ENCODE measurements at regions not wholly inside any gene's neighbourhood (a gene's known extent, or its start where the extent isn't known, plus 50 kb on each side); places are given as distances from the start of the nearest gene placed in this dataset.
"Not testable (repeated sequence)": the region's sequence is repeated elsewhere in the genome, so short reads cannot be mapped to it uniquely, and the experiment has no call there.

DNA sequence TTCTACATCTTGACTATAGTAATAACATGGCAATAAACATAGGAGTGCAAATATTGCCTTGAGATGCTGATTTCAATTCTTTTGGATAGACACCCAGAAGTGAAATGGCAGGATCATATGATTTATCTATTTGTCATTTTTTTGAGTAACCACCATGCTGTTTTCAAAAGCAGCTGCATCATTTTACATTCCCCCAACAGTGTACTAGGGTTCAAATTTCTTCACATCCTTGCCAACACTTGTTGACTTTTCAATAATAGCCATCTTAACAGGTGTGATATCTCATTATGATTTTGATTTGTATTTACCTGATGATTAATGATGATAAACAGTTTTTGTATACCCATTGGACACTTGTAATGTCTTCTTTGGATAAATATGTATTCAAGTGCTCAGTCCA, 90.8 kb downstream of the STRADB start:
- TF ChIP-seq SP1 (IDR thresholded peaks at IDR 0.05) (no peak), ELF4 (IDR thresholded peaks at IDR 0.05) (no peak), FOXM1 (IDR thresholded peaks at IDR 0.05; ENCODE audit: borderline replicate concordance) (no peak), FOXK2 (IDR thresholded peaks at IDR 0.05) (no peak), LEF1 (IDR thresholded peaks at IDR 0.05; ENCODE audit: borderline replicate concordance) (no peak), ZNF384 (IDR thresholded peaks at IDR 0.05) (no peak), FOXA1 (IDR thresholded peaks at IDR 0.05) (no peak), CTBP1 (IDR thresholded peaks at IDR 0.05; ENCODE audit: borderline replicate concordance) (no peak), TARDBP (IDR thresholded peaks at IDR 0.05) (no peak), BHLHE40 (IDR thresholded peaks at IDR 0.05; ENCODE audit: borderline replicate concordance) (no peak), NFRKB (IDR thresholded peaks at IDR 0.05) (no peak), ARNT (IDR thresholded peaks at IDR 0.05) (no peak), L3MBTL2 (conservative IDR thresholded peaks at IDR 0.05) (no peak), SUZ12 (IDR thresholded peaks at IDR 0.05) (no peak), HDGF (IDR thresholded peaks at IDR 0.05; ENCODE audit: borderline replicate concordance) (no peak)
- TF ChIP-seq, protein P1, sequence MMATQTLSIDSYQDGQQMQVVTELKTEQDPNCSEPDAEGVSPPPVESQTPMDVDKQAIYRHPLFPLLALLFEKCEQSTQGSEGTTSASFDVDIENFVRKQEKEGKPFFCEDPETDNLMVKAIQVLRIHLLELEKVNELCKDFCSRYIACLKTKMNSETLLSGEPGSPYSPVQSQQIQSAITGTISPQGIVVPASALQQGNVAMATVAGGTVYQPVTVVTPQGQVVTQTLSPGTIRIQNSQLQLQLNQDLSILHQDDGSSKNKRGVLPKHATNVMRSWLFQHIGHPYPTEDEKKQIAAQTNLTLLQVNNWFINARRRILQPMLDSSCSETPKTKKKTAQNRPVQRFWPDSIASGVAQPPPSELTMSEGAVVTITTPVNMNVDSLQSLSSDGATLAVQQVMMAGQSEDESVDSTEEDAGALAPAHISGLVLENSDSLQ (IDR thresholded peaks at IDR 0.05) = no peak
- ChIA-PET POLR2A (no interaction called here), CTCF (no interaction called here)
- DNase-seq (ENCODE audit: extremely low spot score) = no peak

- POLR2A ChIA-PET; DNase-seq (ENCODE audit: extremely low spot score): not testable (repeated sequence)
- CTCF ChIA-PET = interaction anchor here (1.1 kb wide), 1 partner anchor 8 kb away, joined by 3 read pairs; no protein-coding TSS in a partner anchor
Observed at GRCh38 chr2:201539271-201539670, 87.7 kb downstream of the STRADB start.

DNA sequence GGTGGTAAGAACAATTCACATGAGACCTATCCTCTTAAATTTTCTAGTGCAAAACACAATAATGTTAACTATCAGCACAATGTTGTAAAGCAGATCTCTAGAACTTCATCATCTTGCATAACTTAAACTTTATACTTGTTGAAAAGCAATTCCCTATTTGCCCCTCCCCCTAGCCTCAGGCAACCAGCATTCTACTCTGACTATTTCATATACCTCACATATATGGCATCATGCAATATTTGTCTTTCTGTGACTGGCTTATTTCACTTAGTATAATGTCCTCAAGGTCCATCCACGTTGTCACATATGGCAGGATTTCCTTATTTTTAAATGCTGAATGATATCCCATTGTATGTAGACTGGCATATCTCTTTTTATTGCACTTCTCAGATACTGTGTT, 86.5 kb downstream of the STRADB start:
- TF ChIP-seq BHLHE40 (IDR thresholded peaks at IDR 0.05; ENCODE audit: borderline replicate concordance) = no peak
- no peak for TF ChIP-seq LEF1 (IDR thresholded peaks at IDR 0.05; ENCODE audit: borderline replicate concordance)
- no peak for TF ChIP-seq SUZ12 (IDR thresholded peaks at IDR 0.05)
- no peak for TF ChIP-seq ELF4 (IDR thresholded peaks at IDR 0.05)
- no peak for TF ChIP-seq FOXA1 (IDR thresholded peaks at IDR 0.05)
- TF ChIP-seq CTBP1 (IDR thresholded peaks at IDR 0.05; ENCODE audit: borderline replicate concordance) = no peak
- no peak for TF ChIP-seq SP1 (IDR thresholded peaks at IDR 0.05)
- TF ChIP-seq ZNF384 (IDR thresholded peaks at IDR 0.05) = no peak
- no peak for TF ChIP-seq FOXK2 (IDR thresholded peaks at IDR 0.05)
- no peak for TF ChIP-seq FOXM1 (IDR thresholded peaks at IDR 0.05; ENCODE audit: borderline replicate concordance)
- no peak for TF ChIP-seq HDGF (IDR thresholded peaks at IDR 0.05; ENCODE audit: borderline replicate concordance)
- TF ChIP-seq, protein P1 (IDR thresholded peaks at IDR 0.05) = no peak
- TF ChIP-seq L3MBTL2 (conservative IDR thresholded peaks at IDR 0.05) = no peak
- no peak for TF ChIP-seq TARDBP (IDR thresholded peaks at IDR 0.05)
- TF ChIP-seq NFRKB (IDR thresholded peaks at IDR 0.05) = no peak
- TF ChIP-seq ARNT (IDR thresholded peaks at IDR 0.05) = no peak

GRCh38 chr2:201536754-201537153, 85.2 kb downstream of the STRADB start:
- TF ChIP-seq ARNT (IDR thresholded peaks at IDR 0.05) (no peak), ZNF384 (IDR thresholded peaks at IDR 0.05) (no peak), FOXA1 (IDR thresholded peaks at IDR 0.05) (no peak), CTBP1 (IDR thresholded peaks at IDR 0.05; ENCODE audit: borderline replicate concordance) (no peak)
- POLR2A ChIA-PET = no interaction called here
- DNase-seq (ENCODE audit: extremely low spot score) = no peak
- CTCF ChIA-PET = no interaction called here

More for the DNA sequence above, 86.5 kb downstream of the STRADB start:
- no peak for DNase-seq (ENCODE audit: extremely low spot score)
- ChIA-PET CTCF (no interaction called here), POLR2A (no interaction called here)

DNA sequence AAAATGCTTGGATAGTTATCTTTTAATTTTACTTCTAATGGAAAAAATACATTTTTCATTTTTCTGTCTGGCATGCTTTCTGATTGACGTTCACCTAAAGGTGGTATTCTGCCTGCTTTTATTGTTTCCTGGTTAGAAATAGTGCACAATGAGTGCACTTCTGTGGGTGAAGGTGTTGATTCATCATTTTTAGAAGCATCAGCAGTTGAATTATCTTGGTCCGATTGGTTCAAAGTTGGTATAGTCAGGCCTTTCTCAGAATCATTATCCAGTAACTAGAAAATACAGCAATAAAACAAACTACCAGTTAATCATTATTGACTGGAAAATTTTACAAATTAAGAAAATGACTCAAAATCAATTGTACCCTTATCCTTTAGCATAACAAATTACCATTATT, 84.5 kb downstream of the STRADB start:
- TF ChIP-seq, protein P1 (IDR thresholded peaks at IDR 0.05) = no peak
- TF ChIP-seq SP1 (IDR thresholded peaks at IDR 0.05) = no peak
- TF ChIP-seq TARDBP (IDR thresholded peaks at IDR 0.05) = no peak
- no peak for TF ChIP-seq BHLHE40 (IDR thresholded peaks at IDR 0.05; ENCODE audit: borderline replicate concordance)
- no peak for TF ChIP-seq ARNT (IDR thresholded peaks at IDR 0.05)
- no peak for TF ChIP-seq ELF4 (IDR thresholded peaks at IDR 0.05)
- TF ChIP-seq FOXK2 (IDR thresholded peaks at IDR 0.05) = no peak
- no peak for TF ChIP-seq LEF1 (IDR thresholded peaks at IDR 0.05; ENCODE audit: borderline replicate concordance)
- no peak for TF ChIP-seq NFRKB (IDR thresholded peaks at IDR 0.05)
- no peak for TF ChIP-seq SUZ12 (IDR thresholded peaks at IDR 0.05)
- no peak for TF ChIP-seq FOXA1 (IDR thresholded peaks at IDR 0.05)
- no peak for TF ChIP-seq HDGF (IDR thresholded peaks at IDR 0.05; ENCODE audit: borderline replicate concordance)
- TF ChIP-seq CTBP1 (IDR thresholded peaks at IDR 0.05; ENCODE audit: borderline replicate concordance) = no peak
- TF ChIP-seq ZNF384 (IDR thresholded peaks at IDR 0.05) = no peak
- TF ChIP-seq FOXM1 (IDR thresholded peaks at IDR 0.05; ENCODE audit: borderline replicate concordance) = no peak
- TF ChIP-seq L3MBTL2 (conservative IDR thresholded peaks at IDR 0.05) = no peak

GRCh38 chr2:201532686-201533304, 81.3 kb downstream of the STRADB start:
- CTCF ChIA-PET = no interaction called here
- TF ChIP-seq SUZ12 (IDR thresholded peaks at IDR 0.05) (no peak), TARDBP (IDR thresholded peaks at IDR 0.05) (no peak), FOXA1 (IDR thresholded peaks at IDR 0.05) (no peak), FOXK2 (IDR thresholded peaks at IDR 0.05) (no peak), ARNT (IDR thresholded peaks at IDR 0.05) (no peak), HDGF (IDR thresholded peaks at IDR 0.05; ENCODE audit: borderline replicate concordance) (no peak), BHLHE40 (IDR thresholded peaks at IDR 0.05; ENCODE audit: borderline replicate concordance) (no peak), FOXM1 (IDR thresholded peaks at IDR 0.05; ENCODE audit: borderline replicate concordance) (no peak), ZNF384 (IDR thresholded peaks at IDR 0.05) (no peak)
- POLR2A ChIA-PET = no interaction called here

More for the DNA sequence above, 84.5 kb downstream of the STRADB start:
- ChIA-PET CTCF (no interaction called here), POLR2A (no interaction called here)
- no peak for DNase-seq (ENCODE audit: extremely low spot score)

More at GRCh38 chr2:201532686-201533304, 81.3 kb downstream of the STRADB start:
- no peak for DNase-seq (ENCODE audit: extremely low spot score)
